Activated effector memory CD4-positive, alpha-beta T cell treated with anti-CD3 and anti-CD28 coated beads, Interleukin-2, amount 50 U/mL, for 16 hours (primary cell): ENCODE measurements at regions not wholly inside any gene's neighbourhood (a gene's known extent, or its start where the extent isn't known, plus 50 kb on each side); places are given as distances from the start of the nearest gene placed in this dataset.
A peak's percentile ranks its signal among the peaks of the same experiment; 100 is the strongest.
"Not testable (repeated sequence)": the region's sequence is repeated elsewhere in the genome, so short reads cannot be mapped to it uniquely, and the experiment has no call there.

Experiments
- DNase-seq: peaks from one replicate; pipeline ENCODE4 v3.0.0-alpha.2; 2020

GRCh38 chr6:137717074-137718073, 149.7 kb upstream of the TNFAIP3 start:
- DNase-seq, result peak; percentile 89

- not testable (repeated sequence) for DNase-seq
Measured at GRCh38 chr6:137718903-137719302, 148.2 kb upstream of the TNFAIP3 start.

GRCh38 chr6:137722749-137723272, 144.2 kb upstream of the TNFAIP3 start:
- DNase-seq, result peak; percentile 69

- DNase-seq, result no peak
Measured at GRCh38 chr6:137723273-137724017, 143.6 kb upstream of the TNFAIP3 start.

GRCh38 chr6:137724018-137724403, 143.0 kb upstream of the TNFAIP3 start:
- DNase-seq, result no peak

GRCh38 chr6:137724495-137725211, 142.4 kb upstream of the TNFAIP3 start:
- no peak for DNase-seq

GRCh38 chr6:137725949-137726348, 141.1 kb upstream of the TNFAIP3 start:
- DNase-seq, result no peak

GRCh38 chr6:137726582-137726981, 140.5 kb upstream of the TNFAIP3 start:
- DNase-seq, result no peak

- DNase-seq, result no peak
Measured at GRCh38 chr6:137727216-137727765, 139.8 kb upstream of the TNFAIP3 start.

GRCh38 chr6:137728386-137729349, 138.4 kb upstream of the TNFAIP3 start:
- DNase-seq, result no peak

- no peak for DNase-seq
Measured at GRCh38 chr6:137729866-137730629, 137.0 kb upstream of the TNFAIP3 start.

- no peak for DNase-seq
Measured at GRCh38 chr6:137731600-137731959, 135.5 kb upstream of the TNFAIP3 start.

GRCh38 chr6:137731960-137732616, 135.0 kb upstream of the TNFAIP3 start:
- DNase-seq, result no peak

- no peak for DNase-seq
Measured at GRCh38 chr6:137733372-137733771, 133.7 kb upstream of the TNFAIP3 start.

GRCh38 chr6:137734005-137734874, 132.8 kb upstream of the TNFAIP3 start:
- no peak for DNase-seq

- DNase-seq, result no peak
Measured at GRCh38 chr6:137734875-137735182, 132.2 kb upstream of the TNFAIP3 start.

GRCh38 chr6:137736048-137736818, 130.8 kb upstream of the TNFAIP3 start:
- peak; percentile 67 for DNase-seq

GRCh38 chr6:137736911-137737310, 130.1 kb upstream of the TNFAIP3 start:
- DNase-seq, result no peak
